ENCODE measurements at regions not wholly inside any gene's neighbourhood (a gene's known extent, or its start where the extent isn't known, plus 50 kb on each side); places are given as distances from the start of the nearest gene placed in this dataset.

DNA sequence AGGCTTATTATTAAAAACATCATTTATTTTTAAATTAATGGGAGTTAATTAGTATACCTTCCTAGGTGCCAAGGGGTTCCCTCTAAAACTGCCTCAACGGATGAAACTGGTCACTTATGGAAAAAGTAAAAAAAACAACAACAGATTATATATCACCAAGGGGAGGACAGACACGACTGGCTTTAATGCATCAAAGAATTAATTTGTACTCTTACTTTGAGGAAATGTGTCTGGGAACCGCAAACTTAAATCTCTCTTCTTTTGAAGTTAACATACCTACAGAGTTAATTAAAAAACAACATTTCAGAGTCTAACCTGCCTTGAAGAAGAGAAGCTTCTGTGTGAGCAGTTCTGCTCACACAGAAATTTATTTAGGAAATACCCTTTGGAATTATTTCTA is 354.6 kb downstream of the LRRC70 start:
- intact Hi-C loops (cut with micrococcal nuclease) (no loop called here), in situ Hi-C loops (cut with MboI) (no loop called here)
- Histone ChIP-seq H3K9me3 (replicated peaks; ENCODE audit: control insufficient read depth, insufficient read depth, low read depth, low read length) (no peaks in the 10 kb centered on the region; the same call in 1 of the 2 replicates), H3K9ac (ENCODE audit: insufficient read depth in 1 of 2, low read depth in 2 of 2, low read length in 2 of 2) (no peak overlapping the region), H3K27me3 (ENCODE audit: control insufficient read depth in 2 of 2, insufficient read depth in 2 of 2, low read length in 2 of 2) (no peaks in the 10 kb centered on the region), H3K4me1 (replicated peaks in 1 of 2; ENCODE audit: control insufficient read depth in 2 of 2, insufficient read depth in 2 of 2, low read length in 2 of 2) (no peaks in the 10 kb centered on the region), H2AFZ (ENCODE audit: low read depth, low read length) (no peak overlapping the region), H4K20me1 (replicated peaks; ENCODE audit: control insufficient read depth, insufficient read depth, low read length) (no peaks in the 10 kb centered on the region), H3K9me1 (ENCODE audit: control insufficient read depth, insufficient read depth, low read length) (no peaks in the 10 kb centered on the region), H3K4me2 (ENCODE audit: insufficient read depth, low read length) (no peak overlapping the region), H3K36me3 (ENCODE audit: control insufficient read depth, insufficient read depth, low read length) (no peaks in the 10 kb centered on the region), H3K4me3 (no peak overlapping the region), H3K27ac (ENCODE audit: extremely low read depth, low read depth, low read length) (no peak overlapping the region), H3K79me2 (ENCODE audit: control insufficient read depth, insufficient read depth, low read length) (no peaks in the 10 kb centered on the region)
- FAIRE-seq (no peak), DNase-seq (ENCODE audit: extremely low read depth in 1 of 4, low spot score in 3 of 4) (no peak), ATAC-seq (no peak)
- TF ChIP-seq PTRF (tag; IDR thresholded peaks at IDR 0.05), result no peak
- no peak for TF ChIP-seq ID3 (CRISPR knock-in tag; IDR thresholded peaks at IDR 0.05)
- no peak for TF ChIP-seq ID3 (tag; IDR thresholded peaks at IDR 0.05)
- TF ChIP-seq ARID1B (IDR thresholded peaks at IDR 0.05), result no peak
- no peak for TF ChIP-seq CEBPG (CRISPR knock-in tag; IDR thresholded peaks at IDR 0.05)
- no peak for TF ChIP-seq CEBPG (tag; conservative IDR thresholded peaks at IDR 0.05 in 1 of 2, IDR thresholded peaks at IDR 0.05 in 1 of 2)
- TF ChIP-seq ZNF398 (CRISPR knock-in tag; IDR thresholded peaks at IDR 0.05), result no peak
- no peak for TF ChIP-seq NFE2L1 (tag; IDR thresholded peaks at IDR 0.05; ENCODE audit: borderline replicate concordance, low read depth)
- TF ChIP-seq ZFP30 (CRISPR knock-in tag; IDR thresholded peaks at IDR 0.05; ENCODE audit: borderline replicate concordance), result no peak
- no peak for TF ChIP-seq HCFC1 (IDR thresholded peaks at IDR 0.05; ENCODE audit: low read depth, low read length)
- TF ChIP-seq HNRNPL (IDR thresholded peaks at IDR 0.05; ENCODE audit: low read depth, low read length), result no peak
- no peak for TF ChIP-seq ZNF121 (CRISPR knock-in tag; conservative IDR thresholded peaks at IDR 0.05)
- TF ChIP-seq NR2C2 (CRISPR knock-in tag; IDR thresholded peaks at IDR 0.05), result no peak
- no peak for TF ChIP-seq NR2C2 (tag; IDR thresholded peaks at IDR 0.05)
- no peak for TF ChIP-seq GTF2E2 (tag; IDR thresholded peaks at IDR 0.05)
- TF ChIP-seq ARHGAP35 (IDR thresholded peaks at IDR 0.05; ENCODE audit: partially characterized antibody), result no peak
- no peak for TF ChIP-seq ZNF408 (CRISPR knock-in tag; IDR thresholded peaks at IDR 0.05; ENCODE audit: low read depth)
- no peak for TF ChIP-seq RBM22 (IDR thresholded peaks at IDR 0.05; ENCODE audit: low read depth, low read length, poor library complexity, severe bottlenecking)
- TF ChIP-seq ZNF75A (CRISPR knock-in tag; IDR thresholded peaks at IDR 0.05), result no peak
- TF ChIP-seq SMARCA5 (IDR thresholded peaks at IDR 0.05), result no peak
- no peak for TF ChIP-seq XRCC4 (IDR thresholded peaks at IDR 0.05; ENCODE audit: extremely low read depth, insufficient read depth, insufficient read length)
- ChIA-PET CTCF (ENCODE audit: low intra/inter-chr PET ratio) (no interaction called here), POLR2A (no interaction called here)
- WGBS (ENCODE audit: insufficient coverage, low coverage, missing lambda C conversion rate), result 0% methylated on average over 3 of the region's 3 CpGs
- BruUV-seq (replicated peaks), result no TSS peak

All from K562 (cell line).